Transverse colon (tissue), 4 donors: ENCODE measurements at regions not wholly inside any gene's neighbourhood (a gene's known extent, or its start where the extent isn't known, plus 50 kb on each side); places are given as distances from the start of the nearest gene placed in this dataset.

Source experiments
- DNase-seq: peaks from one replicate; pipeline ENCODE4 v3.0.0-alpha.2; 2019
- H3K27ac ChIP-seq, 4 donors: fragments of 200-600 bp; sonication (generic); 2 replicates each; pipeline ENCODE4 v1.5.1; 2016 to 2018; ENCODE audit warnings: inconsistent platforms in 4 of 4
- H3K27me3 ChIP-seq: fragments of 200-600 bp; sonication (generic); 2 replicates; pipeline ENCODE4 v1.5.1; 2017; ENCODE audit warnings: inconsistent platforms
- H3K36me3 ChIP-seq, 4 donors: fragments of 200-600 bp; sonication (generic); 2 replicates each; pipeline ENCODE4 v1.5.1; 2017 to 2019; ENCODE audit warnings: inconsistent platforms in 4 of 4
- H3K4me1 ChIP-seq, 4 donors: fragments of 200-600 bp; sonication (generic); 2 replicates each; pipeline ENCODE4 v1.5.1; 2017 to 2020; ENCODE audit warnings: inconsistent platforms in 4 of 4
- H3K4me3 ChIP-seq, 4 donors: fragments of 200-600 bp; sonication (generic); 1 replicate in 1 of 4; 2 replicates in 3 of 4; pipeline versions ENCODE4 v1.5.1 to v1.6.1; 2017 to 2019; ENCODE audit warnings: inconsistent platforms in 4 of 4
- H3K9me3 ChIP-seq, 2 donors: fragments of 200-600 bp; sonication (generic); 2 replicates each; pipeline ENCODE4 v1.5.1; 2017 to 2019; ENCODE audit warnings: inconsistent platforms in 2 of 2
- EP300 ChIP-seq: sonication (generic); formaldehyde crosslinking; IDR thresholded peaks from one replicate; pipeline ENCODE4 v1.6.1; 2017; ENCODE audit warnings: antibody characterized with exemption, low read depth
- POLR2A ChIP-seq: fragments of 450-650 bp; IDR thresholded peaks from one replicate; pipeline ENCODE4 v1.6.1; 2016; ENCODE audit warnings: antibody characterized with exemption, mild to moderate bottlenecking, moderate library complexity
- POLR2AphosphoS5 ChIP-seq, 3 donors: sonication (generic); formaldehyde crosslinking; IDR thresholded peaks; one replicate each; pipeline ENCODE4 v1.6.1; 2016; ENCODE audit warnings: antibody characterized with exemption in 3 of 3
- WGBS, 2 donors: methylation state at CpG; one replicate each; pipeline ENCODE4 v1.1.5; 2018; ENCODE audit warnings: low coverage in 1 of 2; 5-methylcytosine and 5-hydroxymethylcytosine counted together
- in situ Hi-C, 4 donors: fragments of 200-750 bp; cut with MboI; loops; one replicate each; pipeline versions ENCODE4 v1.15.0 to v1.15.1; 2017; ENCODE audit warnings: low sequenced_read_pairs in 3 of 4, low pct_ligation_motif_present in 1 of 4, low pct_unique_long_range_greater_than_20kb in 1 of 4
- intact Hi-C: fragments of 100-400 bp; cut with DNase I; formaldehyde crosslinking; loops from one replicate; pipeline ENCODE4 v1.15.1; 2023; ENCODE audit warnings: low total_unique reads
- TF ChIP-seq, protein P1 (sequence below), 5 experiments: fragments of 200-600 bp in 3 of 5; fragments of 450-650 bp in 2 of 5; sonication (generic) in 3 of 5; IDR thresholded peaks; 1 replicate in 2 of 5; 2 replicates in 3 of 5; pipeline ENCODE4 v1.5.1; 2016 to 2017; ENCODE audit warnings: antibody characterized with exemption in 5 of 5, inconsistent platforms in 3 of 5, mild to moderate bottlenecking in 2 of 5, moderate library complexity in 1 of 5

DNA sequence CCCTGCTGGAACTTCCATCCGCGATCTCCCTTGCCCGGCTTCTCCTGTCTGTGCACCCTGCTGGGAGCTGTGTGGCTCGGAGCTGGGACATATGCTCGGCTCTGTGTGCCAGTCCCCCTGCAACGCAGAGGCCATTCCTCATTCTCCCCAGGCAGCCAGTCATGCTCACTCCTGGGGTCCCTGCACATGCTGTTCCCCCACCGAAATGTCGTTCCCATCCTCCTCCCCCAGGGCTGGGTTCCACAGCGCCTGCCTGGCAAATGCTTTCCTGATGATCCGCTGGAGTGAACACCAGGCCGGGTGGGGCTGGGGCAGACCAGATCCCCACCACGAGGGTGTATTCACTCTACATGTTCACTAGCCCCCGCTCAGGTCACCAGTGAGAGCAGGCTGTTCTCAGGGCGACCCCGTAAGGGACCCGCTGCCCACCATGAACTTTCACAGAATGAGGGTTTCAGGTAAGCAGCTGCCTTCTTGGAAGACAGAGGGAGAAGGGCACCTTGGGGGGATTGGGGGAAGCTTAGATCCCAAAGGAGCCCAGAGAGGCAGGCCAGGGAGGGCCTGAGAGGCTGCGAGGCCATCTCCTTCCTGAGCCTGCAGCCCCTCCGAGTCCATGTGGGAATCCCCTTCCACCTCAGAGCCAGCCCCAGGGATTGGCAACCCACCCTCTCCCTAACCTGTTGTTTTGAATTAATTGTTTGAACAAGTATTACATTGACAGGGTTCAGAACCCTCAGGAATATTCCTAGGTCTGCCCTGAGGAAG, 88.7 kb upstream of the IQSEC1 start:
- Histone ChIP-seq H3K4me3 (no peak overlapping the region), H3K9me3 (no peaks in the 10 kb centered on the region), H3K36me3 (no peaks in the 10 kb centered on the region), H3K27me3 (no peaks in the 10 kb centered on the region), H3K27ac (no peak overlapping the region), H3K4me1 (no peaks in the 10 kb centered on the region)
- in situ Hi-C loops, result no loop called here
- no peak for TF ChIP-seq POLR2A
- TF ChIP-seq EP300, result no peak
- TF ChIP-seq POLR2AphosphoS5 (IDR thresholded peaks at IDR 0.05), result no peak
- TF ChIP-seq, protein P1, sequence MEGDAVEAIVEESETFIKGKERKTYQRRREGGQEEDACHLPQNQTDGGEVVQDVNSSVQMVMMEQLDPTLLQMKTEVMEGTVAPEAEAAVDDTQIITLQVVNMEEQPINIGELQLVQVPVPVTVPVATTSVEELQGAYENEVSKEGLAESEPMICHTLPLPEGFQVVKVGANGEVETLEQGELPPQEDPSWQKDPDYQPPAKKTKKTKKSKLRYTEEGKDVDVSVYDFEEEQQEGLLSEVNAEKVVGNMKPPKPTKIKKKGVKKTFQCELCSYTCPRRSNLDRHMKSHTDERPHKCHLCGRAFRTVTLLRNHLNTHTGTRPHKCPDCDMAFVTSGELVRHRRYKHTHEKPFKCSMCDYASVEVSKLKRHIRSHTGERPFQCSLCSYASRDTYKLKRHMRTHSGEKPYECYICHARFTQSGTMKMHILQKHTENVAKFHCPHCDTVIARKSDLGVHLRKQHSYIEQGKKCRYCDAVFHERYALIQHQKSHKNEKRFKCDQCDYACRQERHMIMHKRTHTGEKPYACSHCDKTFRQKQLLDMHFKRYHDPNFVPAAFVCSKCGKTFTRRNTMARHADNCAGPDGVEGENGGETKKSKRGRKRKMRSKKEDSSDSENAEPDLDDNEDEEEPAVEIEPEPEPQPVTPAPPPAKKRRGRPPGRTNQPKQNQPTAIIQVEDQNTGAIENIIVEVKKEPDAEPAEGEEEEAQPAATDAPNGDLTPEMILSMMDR (IDR thresholded peaks at IDR 0.05), result no peak
- intact Hi-C loops, result no loop called here
- no peak for DNase-seq
- whole genome bisulfite sequencing, 2 donors, result 80 to 100% methylated on average over 2 to 18 of the region's 18 CpGs

DNA sequence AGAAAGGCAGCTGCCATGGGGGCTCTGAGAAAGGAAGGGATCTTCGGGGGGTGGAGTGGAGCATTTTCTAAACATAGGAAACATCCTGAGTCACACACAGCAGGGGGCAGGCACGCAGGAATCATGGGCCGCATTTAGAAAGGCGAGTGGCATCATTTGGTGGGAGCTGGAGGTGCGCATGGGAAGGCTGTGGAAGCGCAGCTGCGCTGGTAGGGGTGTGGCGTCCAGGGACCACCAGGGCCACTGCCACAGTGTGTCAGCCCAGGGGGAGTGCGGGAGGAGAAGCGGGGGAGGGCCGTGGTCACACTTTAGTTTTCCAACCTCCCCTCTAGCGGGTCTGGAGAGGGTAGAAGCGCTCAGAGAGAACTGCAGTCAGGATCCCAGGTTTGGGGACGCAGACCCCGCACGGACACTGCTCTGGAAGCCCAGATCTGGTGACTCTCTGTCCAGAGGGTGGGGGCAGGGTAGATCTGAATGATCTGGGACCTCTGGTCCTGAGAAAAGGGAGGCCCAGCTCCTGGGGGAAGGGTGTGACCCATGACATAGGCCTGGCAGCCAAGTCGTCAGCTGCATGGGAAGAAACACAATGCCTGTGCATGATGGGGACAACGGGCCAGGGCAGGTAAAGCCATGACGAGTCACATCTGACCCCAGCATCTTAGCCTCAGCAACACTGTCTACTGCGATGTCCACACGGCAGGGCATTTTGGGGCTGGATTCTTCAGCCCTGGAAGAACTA, 88.0 kb upstream of the IQSEC1 start:
- H3K27ac ChIP-seq, result no peak overlapping the region
- WGBS, 2 donors, result 66 to 71% methylated on average over 11 to 21 of the region's 21 CpGs
- no peaks in the 10 kb centered on the region for H3K36me3 ChIP-seq
- no peaks in the 10 kb centered on the region for H3K27me3 ChIP-seq
- H3K4me3 ChIP-seq, result no peak overlapping the region
- in situ Hi-C loops (no loop called here), intact Hi-C loops (no loop called here)
- TF ChIP-seq POLR2A (no peak), POLR2AphosphoS5 (IDR thresholded peaks at IDR 0.05) (no peak), EP300 (no peak)
- TF ChIP-seq, protein P1 (IDR thresholded peaks at IDR 0.05), result no peak
- no peaks in the 10 kb centered on the region for H3K4me1 ChIP-seq
- no peaks in the 10 kb centered on the region for H3K9me3 ChIP-seq
- no peak for DNase-seq

DNA sequence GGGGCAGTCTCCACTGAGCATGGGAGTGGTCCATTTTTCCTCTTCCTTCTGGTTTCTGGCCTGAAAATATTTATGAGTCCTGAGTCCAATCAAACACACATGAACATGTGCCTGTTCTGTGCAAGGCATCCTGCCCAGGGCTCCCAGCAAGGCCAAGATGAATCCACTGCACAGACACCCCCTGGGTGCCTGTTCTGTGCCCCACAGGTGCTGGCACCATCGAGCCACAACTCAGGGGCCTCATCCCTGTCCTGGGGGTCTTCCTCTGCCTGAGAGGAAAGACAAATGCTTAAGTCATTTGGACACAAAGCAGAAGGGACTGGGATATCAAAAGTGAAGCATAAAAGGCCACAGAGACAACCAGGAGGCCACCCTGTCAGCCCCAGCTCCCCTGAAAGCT, 87.4 kb upstream of the IQSEC1 start:
- Histone ChIP-seq H3K27me3 (no peaks in the 10 kb centered on the region), H3K9me3 (peaks cover 0 to 2% of the 10 kb centered on the region in 2 donors), H3K27ac (no peak overlapping the region), H3K4me3 (no peak overlapping the region), H3K4me1 (no peaks in the 10 kb centered on the region), H3K36me3 (no peaks in the 10 kb centered on the region)
- DNase-seq, result no peak
- WGBS, 2 donors, result 13% methylated on average over 1 of the region's 1 CpG; no CpG with 5 or more reads in 1 of the 2 donors
- no peak for TF ChIP-seq POLR2AphosphoS5 (IDR thresholded peaks at IDR 0.05)
- no peak for TF ChIP-seq POLR2A
- no peak for TF ChIP-seq EP300
- TF ChIP-seq, protein P1 (IDR thresholded peaks at IDR 0.05), result no peak
- in situ Hi-C loops, result no loop called here
- intact Hi-C loops, result no loop called here

DNA sequence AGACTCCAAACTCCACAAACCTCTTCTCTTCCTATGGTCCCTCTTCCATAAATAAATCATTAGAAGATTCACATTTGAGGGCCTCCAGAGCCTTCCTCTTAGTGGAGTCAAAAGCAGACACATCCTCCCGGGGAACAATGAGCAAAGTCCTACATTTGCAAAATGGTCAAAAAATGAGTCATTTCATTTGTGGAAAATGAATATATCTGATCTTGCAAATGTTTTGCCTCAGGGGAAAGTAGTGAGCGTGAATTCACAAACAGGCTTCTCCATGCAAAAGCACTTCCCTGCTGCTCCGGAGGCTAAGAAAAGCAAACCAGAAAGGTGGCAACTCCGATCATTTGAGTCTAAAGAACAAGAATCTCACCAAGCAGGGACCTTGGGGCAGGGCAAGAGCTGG, 86.7 kb upstream of the IQSEC1 start:
- no peaks in the 10 kb centered on the region for H3K36me3 ChIP-seq
- H3K9me3 ChIP-seq, result peaks cover 3 to 5% of the 10 kb centered on the region in 2 donors
- H3K27ac ChIP-seq, result no peak overlapping the region
- in situ Hi-C loops (no loop called here), intact Hi-C loops (no loop called here)
- 68 to 77% methylated on average over 4 of the region's 4 CpGs for WGBS, 2 donors
- no peak for DNase-seq
- TF ChIP-seq EP300 (no peak), POLR2A (no peak), POLR2AphosphoS5 (IDR thresholded peaks at IDR 0.05) (no peak)
- TF ChIP-seq, protein P1 (IDR thresholded peaks at IDR 0.05), result no peak
- H3K27me3 ChIP-seq, result no peaks in the 10 kb centered on the region
- no peaks in the 10 kb centered on the region for H3K4me1 ChIP-seq
- no peak overlapping the region for H3K4me3 ChIP-seq
